KOPT-K1 (cell line): ENCODE measurements at regions not wholly inside any gene's neighbourhood (a gene's known extent, or its start where the extent isn't known, plus 50 kb on each side); places are given as distances from the start of the nearest gene placed in this dataset.

Experiments
- H3K27ac ChIP-seq: fragments of 200-600 bp; sonication (generic); 2 replicates; pipeline ENCODE4 v1.5.1; 2016; ENCODE audit warnings: antibody characterized with exemption, mild to moderate bottlenecking, low read depth, low read length; ENCODE audit not compliant: poor library complexity, severe bottlenecking
- H3K36me3 ChIP-seq: fragments of 200-600 bp; sonication (generic); 2 replicates; pipeline ENCODE4 v1.5.1; 2017; ENCODE audit warnings: antibody characterized with exemption, mild to moderate bottlenecking, low read length, moderate library complexity; ENCODE audit not compliant: insufficient read depth
- H3K9me3 ChIP-seq: fragments of 200-600 bp; sonication (generic); 2 replicates; pipeline ENCODE4 v1.5.1; 2017; ENCODE audit warnings: antibody characterized with exemption, low read length, mild to moderate bottlenecking; ENCODE audit not compliant: insufficient read depth, poor library complexity, severe bottlenecking

DNA sequence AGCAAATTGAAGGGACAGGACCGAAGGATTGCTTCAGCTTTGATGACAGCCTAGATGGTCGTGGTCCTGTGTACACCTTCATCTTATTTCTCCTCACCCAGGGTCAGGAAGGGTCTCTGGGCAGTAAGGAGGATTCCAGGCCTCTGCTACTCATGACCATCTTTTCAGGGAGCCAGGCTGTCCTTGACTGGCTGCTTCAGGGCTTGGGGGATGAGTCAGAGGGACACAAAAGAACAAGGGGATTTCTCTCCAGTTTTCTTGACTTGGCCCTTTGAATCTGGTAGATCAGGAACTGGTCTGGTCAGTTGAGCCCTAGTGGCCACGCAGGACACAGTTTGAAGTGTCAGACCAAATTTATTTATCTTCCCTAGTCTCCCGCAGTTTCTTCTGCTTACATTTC, 402.1 kb upstream of the CHD6 start:
- Histone ChIP-seq H3K27ac (no peak overlapping the region), H3K36me3 (no peaks in the 10 kb centered on the region), H3K9me3 (no peaks in the 10 kb centered on the region)

GRCh38 chr20:42018979-42019378, 400.8 kb upstream of the CHD6 start:
- H3K9me3 ChIP-seq, result no peaks in the 10 kb centered on the region
- H3K27ac ChIP-seq, result no peak overlapping the region
- H3K36me3 ChIP-seq, result no peaks in the 10 kb centered on the region

- Histone ChIP-seq H3K9me3 (peaks cover 12% of the 10 kb centered on the region), H3K27ac (no peak overlapping the region), H3K36me3 (no peaks in the 10 kb centered on the region)
Measured at GRCh38 chr20:42010090-42010489, 391.9 kb upstream of the CHD6 start.

DNA sequence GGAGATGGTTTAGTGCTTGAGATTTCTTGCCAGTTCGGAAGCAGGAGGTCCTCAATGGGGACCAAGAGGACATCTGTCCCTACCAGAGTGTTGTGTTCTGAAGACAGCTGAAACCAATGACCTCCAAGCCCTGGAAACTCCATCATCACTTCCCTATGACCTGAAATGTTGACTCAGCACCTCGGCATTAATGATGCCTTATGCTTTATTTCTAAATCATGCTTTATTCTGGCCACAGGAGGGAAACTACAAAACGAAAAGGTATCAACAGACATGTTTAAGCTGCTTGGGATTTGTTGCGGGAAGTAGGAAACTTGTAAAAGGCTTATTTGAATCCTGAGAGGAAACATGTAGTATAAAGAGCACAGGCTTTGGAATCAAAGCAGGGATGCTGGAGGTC, 389.1 kb upstream of the CHD6 start:
- H3K27ac ChIP-seq, result no peak overlapping the region
- H3K9me3 ChIP-seq, result peaks cover 12% of the 10 kb centered on the region

DNA sequence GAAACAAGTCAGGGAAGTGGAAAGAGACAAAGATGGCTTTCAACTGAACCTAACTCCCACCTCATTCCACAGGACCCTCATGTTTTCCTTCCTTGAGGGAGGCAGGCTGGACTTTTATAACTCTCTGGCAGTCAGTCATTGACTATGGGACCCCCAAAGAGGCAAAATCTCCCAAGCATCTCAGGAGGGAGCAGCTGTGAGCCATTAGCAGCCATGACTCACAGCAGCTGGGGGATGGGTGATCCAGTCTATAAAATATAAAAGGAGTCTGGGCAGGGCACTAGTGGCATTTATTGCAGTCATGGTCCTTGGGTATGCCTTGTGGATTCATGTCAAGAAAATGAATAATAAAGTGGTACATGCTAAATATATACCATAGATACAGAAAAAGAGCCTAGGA, 387.0 kb upstream of the CHD6 start:
- Histone ChIP-seq H3K27ac (no peak overlapping the region), H3K36me3 (no peaks in the 10 kb centered on the region)

More for the DNA sequence above, 389.1 kb upstream of the CHD6 start:
- H3K36me3 ChIP-seq, result no peaks in the 10 kb centered on the region

DNA sequence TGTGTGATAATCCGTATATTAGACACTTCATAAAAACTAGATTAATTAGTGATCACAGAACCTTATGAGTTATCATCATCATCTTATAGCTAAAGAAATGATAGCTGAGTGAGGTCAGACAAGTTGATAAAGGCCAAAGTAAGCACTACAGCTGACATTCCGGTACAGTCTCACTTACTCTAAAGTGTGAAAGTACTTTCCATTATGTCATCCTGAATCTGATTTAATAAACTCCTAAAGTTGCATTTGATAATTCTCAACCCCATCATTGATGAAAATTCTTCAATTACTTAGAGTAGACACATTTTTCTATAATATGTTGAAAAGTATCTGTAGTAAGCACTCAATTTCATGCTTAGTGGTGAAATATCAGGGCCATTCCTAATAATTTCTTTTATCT, 385.2 kb upstream of the CHD6 start:
- Histone ChIP-seq H3K27ac (no peak overlapping the region), H3K36me3 (no peaks in the 10 kb centered on the region), H3K9me3 (no peaks in the 10 kb centered on the region)

More for the DNA sequence above, 387.0 kb upstream of the CHD6 start:
- H3K9me3 ChIP-seq, result peaks cover 10% of the 10 kb centered on the region

- Histone ChIP-seq H3K36me3 (no peaks in the 10 kb centered on the region), H3K9me3 (no peaks in the 10 kb centered on the region), H3K27ac (no peak overlapping the region)
Measured at GRCh38 chr20:41998539-41999341, 380.6 kb upstream of the CHD6 start.

GRCh38 chr20:41996951-41997350, 378.8 kb upstream of the CHD6 start:
- H3K27ac ChIP-seq, result no peak overlapping the region
- H3K9me3 ChIP-seq, result no peaks in the 10 kb centered on the region
- H3K36me3 ChIP-seq, result no peaks in the 10 kb centered on the region

DNA sequence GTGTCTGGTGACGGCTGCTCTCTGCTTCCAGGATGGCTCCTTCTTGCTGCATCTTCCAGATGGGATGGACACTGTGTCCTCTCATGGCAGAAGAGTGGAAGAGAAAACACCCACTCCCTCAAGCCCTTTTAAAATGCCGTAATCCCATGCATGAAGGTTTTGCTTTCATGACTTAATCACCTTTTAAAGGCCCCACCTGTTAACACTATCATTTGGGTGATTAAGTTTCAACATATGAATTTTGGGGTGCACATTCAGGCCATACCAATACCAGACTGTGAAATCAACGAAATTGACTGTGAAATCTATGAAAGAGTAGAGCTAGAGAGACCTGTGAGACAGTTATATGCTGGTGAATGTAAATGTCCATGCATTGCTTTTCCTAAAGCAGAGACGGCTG, 374.3 kb upstream of the CHD6 start:
- Histone ChIP-seq H3K9me3 (no peaks in the 10 kb centered on the region), H3K36me3 (no peaks in the 10 kb centered on the region), H3K27ac (no peak overlapping the region)

DNA sequence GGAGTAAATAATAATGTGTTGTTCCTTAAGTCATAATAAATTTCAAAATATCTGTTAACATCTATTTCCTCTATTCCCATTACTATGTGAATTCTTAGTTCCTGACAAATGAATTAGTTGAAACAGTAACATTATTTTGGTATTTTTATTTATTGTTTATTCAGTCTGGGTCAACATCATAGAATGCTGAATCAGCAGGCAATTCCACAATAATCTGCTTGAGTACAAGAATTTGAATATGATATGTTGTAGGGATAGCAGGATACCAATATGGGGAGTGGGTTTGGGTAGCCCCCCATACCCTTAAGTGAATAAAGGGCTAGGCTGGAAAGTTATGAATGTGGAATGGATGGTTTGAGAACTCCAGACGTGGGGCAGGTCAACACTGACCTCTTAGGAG, 373.2 kb upstream of the CHD6 start:
- Histone ChIP-seq H3K27ac (no peak overlapping the region), H3K9me3 (no peaks in the 10 kb centered on the region), H3K36me3 (no peaks in the 10 kb centered on the region)

DNA sequence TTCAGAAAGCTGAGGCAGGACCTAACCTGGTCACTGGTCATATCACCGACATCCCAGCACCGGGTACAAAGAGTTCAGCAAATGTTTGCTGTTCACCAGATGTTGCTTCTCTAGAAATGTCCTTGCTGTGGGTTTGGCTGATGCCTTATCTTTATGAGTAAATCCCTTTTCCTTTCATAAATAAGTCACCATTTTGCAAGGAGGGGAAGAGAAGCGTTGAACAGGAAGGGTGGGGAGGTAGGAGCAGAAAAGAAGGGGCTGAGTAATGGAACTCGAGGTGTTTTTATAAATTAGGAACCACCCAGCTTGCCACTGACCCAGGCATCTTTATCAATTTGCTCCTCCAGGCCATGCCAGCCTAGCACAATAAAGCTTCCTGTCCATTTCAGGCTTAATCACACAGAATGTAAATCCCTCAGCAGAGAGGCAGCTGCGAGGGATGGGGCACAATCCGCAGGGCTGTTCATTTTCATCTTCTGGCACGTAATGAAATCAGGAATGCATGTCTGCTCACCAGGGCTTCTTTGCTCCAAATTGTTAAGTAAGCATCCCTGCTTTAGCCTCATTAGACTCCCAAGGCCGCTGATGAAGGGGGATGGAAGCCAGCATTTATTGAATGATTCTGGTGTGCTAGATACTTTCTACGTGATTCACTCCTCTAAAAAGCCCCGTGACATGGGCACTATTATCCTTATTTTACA, 371.9 kb upstream of the CHD6 start:
- Histone ChIP-seq H3K9me3 (no peaks in the 10 kb centered on the region), H3K27ac (no peak overlapping the region), H3K36me3 (no peaks in the 10 kb centered on the region)

- H3K36me3 ChIP-seq, result no peaks in the 10 kb centered on the region
- no peak overlapping the region for H3K27ac ChIP-seq
- H3K9me3 ChIP-seq, result no peaks in the 10 kb centered on the region
Measured at GRCh38 chr20:41989039-41989679, 371.0 kb upstream of the CHD6 start.

DNA sequence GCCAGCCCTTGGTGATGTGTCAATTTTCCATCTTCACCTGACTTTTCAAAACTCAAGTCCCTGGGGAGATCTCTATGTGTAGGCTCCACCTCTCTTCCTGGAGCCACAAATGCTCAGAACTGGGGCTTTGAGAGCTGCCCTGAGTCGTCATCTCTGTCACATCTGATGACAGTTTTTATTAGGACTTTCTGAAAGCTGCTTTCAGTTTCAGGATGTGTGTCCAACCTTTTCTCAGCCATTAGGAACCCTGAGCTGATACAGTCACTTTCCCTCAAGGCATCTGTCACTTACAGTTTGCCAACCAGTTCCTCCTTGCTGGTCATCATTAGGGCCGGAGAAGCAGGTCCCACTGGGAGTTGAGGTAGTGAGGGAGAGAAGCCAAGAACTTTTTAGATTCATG, 365.9 kb upstream of the CHD6 start:
- no peaks in the 10 kb centered on the region for H3K9me3 ChIP-seq

GRCh38 chr20:41983159-41983558, 365.0 kb upstream of the CHD6 start:
- Histone ChIP-seq H3K36me3 (no peaks in the 10 kb centered on the region), H3K9me3 (no peaks in the 10 kb centered on the region), H3K27ac (no peak overlapping the region)

More for the DNA sequence above, 365.9 kb upstream of the CHD6 start:
- Histone ChIP-seq H3K27ac (no peak overlapping the region), H3K36me3 (no peaks in the 10 kb centered on the region)

DNA sequence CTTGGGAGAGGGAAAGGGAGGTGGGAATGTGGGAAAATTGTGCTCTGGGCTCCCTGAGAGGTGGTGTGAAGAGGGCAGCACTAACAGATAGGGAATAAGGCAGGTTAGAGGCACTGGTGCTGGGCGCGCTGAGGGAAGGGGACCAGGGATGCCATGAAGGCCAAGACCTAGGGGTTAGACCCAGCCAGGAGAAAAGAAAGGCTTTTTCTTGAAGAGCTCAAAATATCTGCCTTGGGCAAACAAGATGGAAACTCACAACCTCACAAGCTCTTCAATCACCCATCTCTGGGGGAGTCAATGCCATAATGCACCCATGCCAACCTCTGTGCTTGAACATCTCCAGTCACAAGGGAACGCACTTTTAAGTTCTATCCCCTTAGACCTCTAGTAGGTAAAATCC, 363.6 kb upstream of the CHD6 start:
- no peak overlapping the region for H3K27ac ChIP-seq
- no peaks in the 10 kb centered on the region for H3K36me3 ChIP-seq

More for the DNA sequence above, 363.6 kb upstream of the CHD6 start:
- H3K9me3 ChIP-seq, result no peaks in the 10 kb centered on the region
